Kidney epithelial cell (primary cell): ENCODE measurements at regions not wholly inside any gene's neighbourhood (a gene's known extent, or its start where the extent isn't known, plus 50 kb on each side); places are given as distances from the start of the nearest gene placed in this dataset.

Experiments
- DNase-seq: peaks from one replicate; pipeline ENCODE4 v3.0.0-alpha.2; 2010; ENCODE audit warnings: low read depth
- H3K27me3 ChIP-seq: 2 replicates; pipeline ENCODE4 v1.6.0; 2011; ENCODE audit warnings: low read length; ENCODE audit not compliant: control insufficient read depth, insufficient read depth
- H3K36me3 ChIP-seq: 2 replicates; pipeline ENCODE4 v1.5.1; 2011; ENCODE audit warnings: low read length; ENCODE audit not compliant: control insufficient read depth, insufficient read depth
- H3K4me3 ChIP-seq: 2 replicates; pipeline ENCODE4 v1.5.1; 2011; ENCODE audit warnings: low read depth, mild to moderate bottlenecking, control low read depth, low read length
- CTCF ChIP-seq: IDR thresholded peaks from 2 replicates; pipeline ENCODE4 v1.5.1; 2011; ENCODE audit warnings: mild to moderate bottlenecking, moderate library complexity, low read length, control low read depth, inconsistent platforms; ENCODE audit not compliant: insufficient read depth, poor library complexity, severe bottlenecking

DNA sequence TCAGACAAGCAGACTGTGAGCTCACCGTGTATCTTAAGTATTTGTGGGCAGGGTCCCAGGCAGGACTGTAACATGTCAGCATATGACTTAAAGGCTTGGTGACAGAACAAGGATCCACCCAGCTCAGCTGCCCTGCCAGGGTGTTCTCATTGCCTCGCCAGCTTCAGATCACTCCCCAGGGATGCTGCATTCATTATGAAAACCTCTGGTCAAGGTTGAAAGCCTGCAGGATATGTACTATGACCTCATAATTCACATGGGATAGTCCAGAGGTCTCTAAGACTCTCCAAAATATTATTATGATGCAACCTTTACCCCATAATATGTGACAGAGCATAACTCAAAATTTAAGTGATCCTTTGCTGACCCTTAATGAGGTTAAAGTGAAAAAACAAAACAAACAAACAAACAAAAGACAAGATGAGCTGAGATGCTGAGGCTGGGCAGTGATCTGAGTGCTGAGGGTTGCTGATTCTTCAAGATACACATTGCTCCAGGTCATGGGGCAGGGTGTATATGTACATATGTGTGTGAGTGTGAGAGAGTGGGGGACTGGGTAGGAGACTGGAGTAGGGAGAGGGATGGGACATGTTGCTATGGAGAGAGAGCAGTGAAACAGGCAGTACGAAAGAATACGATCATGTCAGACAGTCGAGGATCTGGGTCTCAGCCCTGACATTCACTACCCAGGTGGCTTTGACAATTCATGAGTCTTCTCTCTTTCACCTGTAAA lies 98.8 kb upstream of the DUSP10 start:
- no peak for DNase-seq
- TF ChIP-seq CTCF, result no peak
- Histone ChIP-seq H3K36me3 (peaks cover 1% of the 10 kb centered on the region), H3K4me3 (no peak overlapping the region), H3K27me3 (no peaks in the 10 kb centered on the region)

GRCh38 chr1:221839782-221840395 lies 98.0 kb upstream of the DUSP10 start:
- Histone ChIP-seq H3K36me3 (peaks cover 1% of the 10 kb centered on the region), H3K27me3 (no peaks in the 10 kb centered on the region), H3K4me3 (no peak overlapping the region)
- peak; percentile 83 for DNase-seq
- no peak for TF ChIP-seq CTCF

GRCh38 chr1:221839321-221839720 lies 97.4 kb upstream of the DUSP10 start:
- Histone ChIP-seq H3K27me3 (no peaks in the 10 kb centered on the region), H3K4me3 (no peak overlapping the region), H3K36me3 (peaks cover 1% of the 10 kb centered on the region)
- DNase-seq, result no peak
- TF ChIP-seq CTCF, result no peak

DNA sequence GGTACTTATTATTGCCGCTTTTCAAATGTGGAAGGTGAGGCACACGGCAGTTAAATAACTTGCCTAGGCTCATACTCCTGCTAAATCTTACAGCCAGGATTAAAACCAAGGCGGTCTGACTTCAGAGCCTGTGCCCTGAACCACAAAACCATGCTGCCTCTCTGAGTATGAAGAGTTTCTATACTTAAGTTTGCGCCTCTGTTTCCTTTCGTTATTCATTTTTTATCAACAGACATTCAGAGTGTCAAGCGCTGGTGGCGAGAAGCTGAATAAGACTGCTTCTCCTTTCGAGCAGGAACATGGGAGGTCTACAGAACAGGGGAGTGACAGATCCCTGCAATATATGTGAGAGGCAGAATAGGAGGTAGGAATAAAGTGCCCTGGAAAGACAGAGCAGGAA lies 96.0 kb upstream of the DUSP10 start:
- DNase-seq, result no peak
- H3K4me3 ChIP-seq, result no peak overlapping the region
- TF ChIP-seq CTCF, result no peak
- H3K36me3 ChIP-seq, result peaks cover 1% of the 10 kb centered on the region
- H3K27me3 ChIP-seq, result no peaks in the 10 kb centered on the region

- no peak for TF ChIP-seq CTCF
- no peak for DNase-seq
- H3K4me3 ChIP-seq, result no peak overlapping the region
- peaks cover 1% of the 10 kb centered on the region for H3K36me3 ChIP-seq
- H3K27me3 ChIP-seq, result no peaks in the 10 kb centered on the region
Measured at GRCh38 chr1:221834698-221835513, 93.0 kb upstream of the DUSP10 start.
